ENCODE measurements at regions not wholly inside any gene's neighbourhood (a gene's known extent, or its start where the extent isn't known, plus 50 kb on each side); places are given as distances from the start of the nearest gene placed in this dataset.

DNA sequence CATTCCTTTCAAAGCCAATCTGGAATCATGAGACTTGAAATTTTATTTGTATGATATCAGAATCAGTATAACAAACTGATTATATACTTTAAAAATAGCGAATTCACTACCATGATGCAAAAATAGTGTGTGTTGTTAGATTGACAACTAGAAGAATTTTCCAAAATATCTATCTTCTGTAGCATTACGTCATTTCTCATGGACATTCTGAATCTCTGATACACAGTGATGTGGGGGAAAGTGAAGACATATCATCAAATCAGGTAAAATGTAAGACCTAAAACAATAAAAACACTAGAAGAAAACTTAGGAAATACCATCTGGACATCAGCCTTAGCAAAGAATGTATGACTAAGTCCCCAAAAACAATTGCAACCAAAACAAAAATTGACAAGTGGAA lies 1292.0 kb upstream of the PCDH9 start (continued):
- TF ChIP-seq, protein P1, sequence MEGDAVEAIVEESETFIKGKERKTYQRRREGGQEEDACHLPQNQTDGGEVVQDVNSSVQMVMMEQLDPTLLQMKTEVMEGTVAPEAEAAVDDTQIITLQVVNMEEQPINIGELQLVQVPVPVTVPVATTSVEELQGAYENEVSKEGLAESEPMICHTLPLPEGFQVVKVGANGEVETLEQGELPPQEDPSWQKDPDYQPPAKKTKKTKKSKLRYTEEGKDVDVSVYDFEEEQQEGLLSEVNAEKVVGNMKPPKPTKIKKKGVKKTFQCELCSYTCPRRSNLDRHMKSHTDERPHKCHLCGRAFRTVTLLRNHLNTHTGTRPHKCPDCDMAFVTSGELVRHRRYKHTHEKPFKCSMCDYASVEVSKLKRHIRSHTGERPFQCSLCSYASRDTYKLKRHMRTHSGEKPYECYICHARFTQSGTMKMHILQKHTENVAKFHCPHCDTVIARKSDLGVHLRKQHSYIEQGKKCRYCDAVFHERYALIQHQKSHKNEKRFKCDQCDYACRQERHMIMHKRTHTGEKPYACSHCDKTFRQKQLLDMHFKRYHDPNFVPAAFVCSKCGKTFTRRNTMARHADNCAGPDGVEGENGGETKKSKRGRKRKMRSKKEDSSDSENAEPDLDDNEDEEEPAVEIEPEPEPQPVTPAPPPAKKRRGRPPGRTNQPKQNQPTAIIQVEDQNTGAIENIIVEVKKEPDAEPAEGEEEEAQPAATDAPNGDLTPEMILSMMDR (IDR thresholded peaks at IDR 0.05; ENCODE audit: control extremely low read depth in 1 of 3, insufficient read depth in 1 of 3, low read depth in 1 of 3, low read length in 3 of 3) = no peak
- no peak for TF ChIP-seq GABPA (IDR thresholded peaks at IDR 0.05; ENCODE audit: borderline replicate concordance, insufficient read depth, low read length)

Data from H1 (cell line).